ENCODE measurements at regions not wholly inside any gene's neighbourhood (a gene's known extent, or its start where the extent isn't known, plus 50 kb on each side); places are given as distances from the start of the nearest gene placed in this dataset.

DNA sequence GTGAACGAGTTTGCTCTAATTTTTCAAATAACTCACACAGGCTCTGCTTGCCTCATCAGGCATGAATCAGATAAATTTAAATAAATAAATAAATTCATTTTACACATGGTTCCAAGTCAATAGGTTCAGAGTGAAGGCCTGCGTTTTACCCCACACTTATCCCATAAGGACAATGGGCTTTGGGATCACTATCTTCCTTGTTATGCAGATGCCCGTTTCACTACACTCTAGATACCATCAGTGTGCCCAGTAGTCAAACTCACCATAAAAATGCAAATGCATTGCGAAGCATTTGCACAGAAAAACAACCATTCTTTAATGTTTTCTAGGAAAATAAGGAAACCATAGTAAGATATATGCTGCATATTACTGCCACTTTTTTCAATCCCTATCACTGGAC lies 155.9 kb upstream of the CCDC196 start:
- TF ChIP-seq, protein P1, sequence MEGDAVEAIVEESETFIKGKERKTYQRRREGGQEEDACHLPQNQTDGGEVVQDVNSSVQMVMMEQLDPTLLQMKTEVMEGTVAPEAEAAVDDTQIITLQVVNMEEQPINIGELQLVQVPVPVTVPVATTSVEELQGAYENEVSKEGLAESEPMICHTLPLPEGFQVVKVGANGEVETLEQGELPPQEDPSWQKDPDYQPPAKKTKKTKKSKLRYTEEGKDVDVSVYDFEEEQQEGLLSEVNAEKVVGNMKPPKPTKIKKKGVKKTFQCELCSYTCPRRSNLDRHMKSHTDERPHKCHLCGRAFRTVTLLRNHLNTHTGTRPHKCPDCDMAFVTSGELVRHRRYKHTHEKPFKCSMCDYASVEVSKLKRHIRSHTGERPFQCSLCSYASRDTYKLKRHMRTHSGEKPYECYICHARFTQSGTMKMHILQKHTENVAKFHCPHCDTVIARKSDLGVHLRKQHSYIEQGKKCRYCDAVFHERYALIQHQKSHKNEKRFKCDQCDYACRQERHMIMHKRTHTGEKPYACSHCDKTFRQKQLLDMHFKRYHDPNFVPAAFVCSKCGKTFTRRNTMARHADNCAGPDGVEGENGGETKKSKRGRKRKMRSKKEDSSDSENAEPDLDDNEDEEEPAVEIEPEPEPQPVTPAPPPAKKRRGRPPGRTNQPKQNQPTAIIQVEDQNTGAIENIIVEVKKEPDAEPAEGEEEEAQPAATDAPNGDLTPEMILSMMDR (IDR thresholded peaks at IDR 0.05), result no peak
- TF ChIP-seq POLR2A (IDR thresholded peaks at IDR 0.05), result no peak

Measured in thyroid gland (tissue), 4 donors.